Stimulated activated CD4-positive, alpha-beta T cell treated with anti-CD3 and anti-CD28 coated beads, Interleukin-12 subunit alpha, Interleukin-12 subunit beta, amount 100 ng/mL, for 48 hours (primary cell): ENCODE measurements at regions not wholly inside any gene's neighbourhood (a gene's known extent, or its start where the extent isn't known, plus 50 kb on each side); places are given as distances from the start of the nearest gene placed in this dataset.
"Not testable (repeated sequence)": the region's sequence is repeated elsewhere in the genome, so short reads cannot be mapped to it uniquely, and the experiment has no call there.

Experiments used
- DNase-seq, 3 donors: peaks; one replicate each; pipeline ENCODE4 v3.0.0-alpha.2; 2020; ENCODE audit warnings: low read depth in 2 of 3, low spot score in 1 of 3

DNA sequence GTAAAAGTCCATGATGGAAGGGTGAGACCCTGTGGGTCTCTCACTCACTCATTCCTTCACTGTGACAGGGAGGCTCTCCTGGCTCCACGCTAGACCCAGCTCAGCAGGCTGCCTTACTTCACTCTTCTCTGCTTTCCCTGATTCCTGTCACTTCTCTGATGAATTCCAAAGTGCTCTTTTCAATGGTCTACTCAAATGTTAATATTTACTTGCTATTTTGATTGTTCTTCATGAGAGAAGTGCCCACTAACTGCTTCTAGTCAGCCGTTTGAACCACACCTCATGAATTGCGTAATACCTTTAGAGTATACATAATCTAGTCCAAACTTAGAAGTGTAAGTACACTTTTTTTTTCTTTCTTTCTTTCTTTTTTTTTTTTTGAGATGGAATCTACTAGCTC is 1350.2 kb upstream of the RAG2 start:
- DNase-seq, result no peak

DNA sequence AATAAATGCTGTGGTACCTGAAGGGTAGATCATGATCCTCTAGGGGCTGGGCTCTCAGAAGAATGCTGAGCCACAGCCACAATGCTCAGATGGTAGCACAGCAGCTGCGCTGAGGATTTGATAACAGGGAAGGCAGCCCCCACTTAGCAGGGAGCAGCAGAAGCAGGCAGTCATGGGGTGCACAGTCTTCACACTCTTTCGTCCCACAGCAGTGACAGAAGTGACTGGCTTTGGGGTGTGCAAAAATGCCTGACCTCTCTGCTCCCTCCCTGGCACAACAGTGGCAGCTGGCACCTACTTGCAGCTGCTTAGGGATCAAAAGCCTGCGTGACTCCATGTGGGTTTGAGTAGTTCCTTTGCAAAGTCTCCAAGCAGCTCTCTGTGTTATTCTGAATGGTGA is 1349.8 kb upstream of the RAG2 start:
- no peak for DNase-seq

DNA sequence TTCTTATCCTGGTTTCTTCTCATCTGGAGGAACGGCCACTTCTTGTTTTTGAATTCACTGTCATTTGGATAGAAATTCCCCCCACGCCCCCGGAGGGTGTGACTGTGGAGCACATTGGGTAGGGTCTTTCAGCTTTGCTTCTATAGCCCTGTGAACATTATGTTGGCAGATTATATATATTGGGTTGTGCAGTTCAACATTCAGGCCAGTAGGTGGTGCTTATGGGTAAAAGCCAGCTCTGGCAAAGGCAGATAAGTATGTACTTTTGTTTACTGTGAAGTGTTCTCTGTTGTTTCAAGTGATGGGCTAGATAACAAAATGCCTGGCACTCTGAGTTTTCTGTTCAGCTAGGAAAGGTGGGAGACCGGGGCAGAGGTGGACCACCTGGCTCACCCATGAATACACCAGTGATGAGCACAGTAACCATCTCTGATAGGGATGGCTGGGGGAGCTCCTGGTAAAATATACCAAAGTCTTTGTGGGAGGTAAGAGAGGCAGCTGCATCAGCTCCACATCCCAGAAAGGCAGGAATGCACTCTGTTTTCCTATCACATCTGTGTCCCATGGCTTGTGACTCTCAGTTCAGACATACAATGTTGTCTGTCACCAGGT is 1348.2 kb upstream of the RAG2 start:
- DNase-seq, result peak in 1 of 3 donors; percentile 5

DNA sequence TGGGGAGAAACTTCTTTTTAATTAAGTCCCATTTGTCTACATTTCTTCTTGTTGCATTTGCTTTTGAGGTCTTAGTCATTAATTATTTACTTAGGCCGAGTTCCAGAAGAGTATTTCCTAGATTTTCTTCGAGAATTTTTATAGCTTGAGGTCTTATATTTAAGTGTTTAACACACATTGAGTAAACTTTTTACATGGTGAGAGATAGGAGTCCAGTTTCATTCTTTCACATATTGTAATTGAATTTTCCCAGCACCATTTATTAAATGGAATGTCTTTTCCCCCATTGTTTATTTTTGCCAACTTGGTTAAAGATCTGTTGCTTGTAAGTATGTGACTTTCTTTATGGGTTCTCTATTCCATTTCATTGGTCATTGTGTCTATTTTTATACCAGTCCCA is 1344.0 kb upstream of the RAG2 start:
- DNase-seq, result no peak

DNA sequence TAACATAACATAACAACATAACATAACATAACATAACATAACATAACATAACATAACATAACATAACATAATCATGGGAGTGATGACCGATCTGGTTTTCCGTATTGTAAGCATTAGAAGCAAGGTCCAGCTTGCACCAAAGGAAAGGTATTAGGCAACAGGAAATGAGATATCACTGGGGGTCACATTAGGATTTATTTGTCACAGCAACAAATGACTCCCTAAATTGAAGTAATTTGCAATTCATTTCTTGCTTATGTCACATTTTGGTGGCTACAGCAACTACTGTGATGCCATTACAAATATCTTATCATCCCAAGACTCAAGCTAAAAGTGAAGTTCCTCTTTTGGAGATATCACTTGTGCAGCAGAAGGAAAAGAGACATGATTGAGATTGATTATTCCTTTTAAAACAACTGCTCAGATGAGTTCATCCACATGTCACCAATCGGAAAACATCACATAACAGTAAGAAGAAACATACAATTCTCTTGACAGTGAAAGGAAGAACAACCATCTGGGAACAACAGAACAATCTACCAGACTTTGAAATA is 1331.1 kb upstream of the RAG2 start:
- DNase-seq, result no peak

DNA sequence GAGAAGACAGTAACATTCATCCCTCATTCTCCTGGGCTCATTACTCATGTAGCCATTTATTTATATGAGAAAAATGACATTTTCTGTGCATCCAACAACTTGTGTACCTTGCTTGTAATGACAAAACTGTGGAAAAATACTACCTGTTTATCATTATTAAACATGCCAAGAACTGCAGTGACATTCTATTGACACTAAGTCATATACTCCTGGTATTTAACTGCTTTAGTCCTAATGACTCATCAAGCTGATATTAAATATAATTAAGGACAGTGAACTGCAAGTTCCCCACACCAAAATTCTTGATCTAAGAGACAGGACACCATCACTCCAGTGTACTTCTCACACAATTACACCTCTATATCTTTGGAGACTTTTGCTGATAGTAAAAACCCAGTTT is 1328.7 kb upstream of the RAG2 start:
- DNase-seq, result no peak

DNA sequence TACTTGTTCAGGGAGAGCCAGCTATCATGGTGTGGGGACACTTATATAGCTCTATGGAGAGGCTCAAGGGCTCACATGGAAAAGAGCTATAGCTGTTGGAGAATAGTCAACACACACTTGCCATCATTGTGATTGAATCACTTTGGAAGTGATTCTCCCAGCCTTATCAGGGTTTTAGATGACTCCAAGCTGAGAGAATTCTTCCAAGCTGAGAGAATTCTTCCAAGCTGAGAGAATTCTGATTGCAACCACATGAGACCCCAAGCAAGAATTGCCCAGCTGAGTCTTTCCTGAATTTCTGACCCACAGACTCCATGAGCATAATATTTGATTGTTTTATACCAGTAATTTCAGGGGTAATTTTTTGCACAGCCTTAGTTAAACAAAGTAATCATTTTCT is 1318.3 kb upstream of the RAG2 start:
- no peak for DNase-seq

DNA sequence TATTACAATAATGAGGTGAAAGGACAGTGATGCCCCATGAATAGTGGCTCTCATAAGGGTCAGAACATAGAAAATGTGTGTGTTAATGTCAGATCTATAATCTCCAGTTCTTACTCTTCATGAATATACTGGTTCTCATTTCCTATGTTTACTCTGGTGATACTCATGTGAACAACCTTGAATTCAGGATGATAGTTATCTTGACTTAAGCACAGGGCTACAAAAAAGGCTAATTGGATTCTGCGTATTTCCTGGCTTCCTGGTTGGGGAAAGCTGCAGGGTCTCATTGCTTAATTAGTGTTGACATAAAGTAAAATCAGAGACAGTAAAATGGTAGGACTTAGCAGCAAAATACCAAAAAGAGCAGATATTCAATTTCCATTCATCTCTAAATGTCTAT is 1316.8 kb upstream of the RAG2 start:
- DNase-seq, result no peak

DNA sequence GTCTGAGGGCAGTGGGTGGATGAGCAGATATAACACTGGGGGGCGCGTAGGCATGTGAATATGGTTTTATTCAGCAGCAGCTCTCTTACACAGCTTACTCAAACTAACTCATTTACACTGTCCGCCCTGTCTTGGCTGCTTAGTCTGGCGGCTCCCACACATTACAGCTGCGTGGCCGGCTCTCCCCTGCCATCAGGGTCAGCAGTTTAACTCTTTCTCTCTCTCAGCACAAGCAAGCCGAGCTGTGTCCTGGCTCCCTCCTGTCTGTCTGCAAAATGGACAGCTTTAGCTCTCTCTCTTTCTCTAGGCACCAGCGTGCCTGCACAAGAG is 1310.1 kb upstream of the RAG2 start:
- DNase-seq, result no peak

DNA sequence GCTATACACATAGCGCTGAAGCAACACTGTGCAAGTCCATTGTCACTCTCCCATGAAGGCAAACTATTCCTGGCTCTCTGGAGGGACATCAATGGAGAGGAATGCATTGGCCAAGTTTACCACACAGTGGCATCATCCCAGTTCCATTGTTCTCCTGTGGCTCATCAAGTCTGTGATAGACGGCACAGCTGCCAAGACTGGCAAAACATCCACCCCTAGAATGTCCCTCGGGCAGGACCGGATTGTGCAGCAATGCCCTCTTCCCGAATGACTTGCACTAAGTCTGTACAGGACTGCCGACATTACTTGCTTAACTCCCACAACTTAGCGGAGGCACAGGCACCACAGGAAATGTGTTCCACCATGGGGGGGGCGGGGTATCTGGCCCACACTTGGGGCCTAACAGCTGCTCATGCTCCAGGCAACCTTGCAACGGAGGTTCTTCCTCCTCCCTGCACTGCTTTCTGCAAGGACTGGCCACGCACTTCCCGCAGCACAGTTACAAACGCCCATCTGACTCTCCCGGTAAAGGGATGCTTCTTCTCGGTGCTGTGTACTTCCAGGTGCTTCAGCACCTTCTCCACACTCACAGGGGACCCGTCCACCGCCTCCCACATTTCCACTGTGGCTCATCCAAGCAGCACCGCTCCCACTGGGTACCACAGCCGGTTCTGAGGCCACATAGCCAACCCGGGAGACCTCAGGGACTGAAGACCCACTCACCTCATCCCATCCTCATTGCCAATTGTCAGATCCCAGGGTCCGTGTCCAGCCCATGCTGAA is 1309.6 kb upstream of the RAG2 start:
- no peak for DNase-seq

DNA sequence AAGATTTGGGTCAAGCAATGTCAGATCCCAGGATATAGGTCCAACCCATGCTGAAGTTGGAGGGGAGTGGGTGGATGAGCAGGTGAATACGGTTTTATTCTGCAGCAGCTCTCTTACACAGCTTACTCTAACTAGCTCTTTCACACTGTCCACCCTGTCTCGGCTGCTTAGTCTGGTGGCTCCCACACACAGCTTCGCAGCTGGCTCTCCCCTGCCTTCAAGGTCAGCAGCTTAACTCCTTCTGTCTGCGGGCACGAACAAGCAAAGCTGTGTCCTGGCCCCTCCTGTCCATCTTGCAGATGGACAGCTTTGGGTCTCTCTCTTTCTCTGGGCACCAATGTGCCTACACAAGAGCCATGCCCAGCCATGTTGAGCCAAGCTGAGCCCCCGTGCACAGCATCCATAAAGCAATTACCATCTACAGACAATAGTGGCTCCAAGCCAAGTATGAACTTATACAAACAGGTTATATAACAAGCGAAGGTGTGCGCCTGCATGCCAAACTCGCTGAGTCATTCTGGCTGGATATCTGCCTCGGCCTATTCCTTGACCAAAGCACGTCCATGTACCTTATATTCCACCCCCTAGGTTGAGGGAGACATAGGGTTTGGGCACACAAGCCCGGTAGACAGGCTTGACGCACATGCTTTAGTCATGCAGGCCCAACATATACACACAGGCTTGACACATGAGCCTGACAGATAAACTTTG is 1307.8 kb upstream of the RAG2 start:
- no peak for DNase-seq

DNA sequence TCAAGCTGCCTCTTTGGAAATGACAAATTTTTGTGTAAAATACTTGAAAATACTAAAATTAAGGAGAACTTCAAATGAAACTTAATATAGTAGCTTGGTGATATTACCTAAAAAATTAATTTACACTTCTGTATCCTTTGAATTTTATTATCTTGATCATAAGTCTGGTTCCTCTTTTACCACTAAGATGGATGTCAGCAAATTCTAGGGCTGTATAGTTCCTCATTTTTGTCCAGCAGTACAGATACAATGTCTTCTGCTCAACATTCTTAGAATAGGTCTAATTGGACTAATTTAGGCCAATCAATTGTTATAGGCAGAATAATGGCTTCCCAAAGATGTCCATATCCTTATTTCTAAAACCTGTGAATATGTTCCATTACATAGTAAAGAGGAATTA is 1298.0 kb upstream of the RAG2 start:
- DNase-seq, result no peak

DNA sequence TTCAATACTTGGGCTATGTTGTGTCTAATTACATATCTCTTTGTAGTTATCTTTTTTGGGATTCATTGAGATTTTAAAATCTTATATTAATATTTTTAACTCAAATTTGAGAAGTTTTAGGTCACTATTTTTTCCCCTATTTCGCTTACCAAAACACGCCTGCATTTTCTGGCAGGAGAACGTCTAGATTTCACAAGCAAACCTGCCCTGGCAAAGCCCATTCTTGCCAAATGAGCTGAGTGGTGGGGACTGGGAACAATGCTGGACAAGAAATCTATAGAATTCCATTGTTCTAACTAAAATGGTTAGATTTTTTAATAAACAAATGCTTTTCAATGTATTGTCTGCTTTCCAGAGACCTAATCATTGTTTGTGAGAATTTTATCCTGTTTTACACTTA is 1283.7 kb upstream of the RAG2 start:
- no peak for DNase-seq

DNA sequence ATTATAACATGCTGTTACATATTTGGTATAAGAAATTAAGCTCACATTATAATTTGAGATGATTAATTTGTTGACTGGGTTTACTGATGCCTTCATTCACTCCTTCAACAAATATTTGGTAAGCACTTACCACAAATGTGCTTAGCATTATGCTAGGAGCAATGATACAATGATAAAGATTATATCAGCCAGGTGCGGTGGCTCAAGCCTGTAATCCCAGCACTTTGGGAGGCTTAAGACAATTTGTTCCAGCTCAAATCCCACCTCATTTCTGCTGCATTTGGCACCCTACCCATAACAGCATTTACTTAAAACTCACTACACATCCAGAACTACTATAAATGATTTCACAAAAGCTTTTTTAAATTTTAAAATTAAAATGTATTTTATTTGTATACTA is 1263.6 kb upstream of the RAG2 start:
- no peak for DNase-seq

DNA sequence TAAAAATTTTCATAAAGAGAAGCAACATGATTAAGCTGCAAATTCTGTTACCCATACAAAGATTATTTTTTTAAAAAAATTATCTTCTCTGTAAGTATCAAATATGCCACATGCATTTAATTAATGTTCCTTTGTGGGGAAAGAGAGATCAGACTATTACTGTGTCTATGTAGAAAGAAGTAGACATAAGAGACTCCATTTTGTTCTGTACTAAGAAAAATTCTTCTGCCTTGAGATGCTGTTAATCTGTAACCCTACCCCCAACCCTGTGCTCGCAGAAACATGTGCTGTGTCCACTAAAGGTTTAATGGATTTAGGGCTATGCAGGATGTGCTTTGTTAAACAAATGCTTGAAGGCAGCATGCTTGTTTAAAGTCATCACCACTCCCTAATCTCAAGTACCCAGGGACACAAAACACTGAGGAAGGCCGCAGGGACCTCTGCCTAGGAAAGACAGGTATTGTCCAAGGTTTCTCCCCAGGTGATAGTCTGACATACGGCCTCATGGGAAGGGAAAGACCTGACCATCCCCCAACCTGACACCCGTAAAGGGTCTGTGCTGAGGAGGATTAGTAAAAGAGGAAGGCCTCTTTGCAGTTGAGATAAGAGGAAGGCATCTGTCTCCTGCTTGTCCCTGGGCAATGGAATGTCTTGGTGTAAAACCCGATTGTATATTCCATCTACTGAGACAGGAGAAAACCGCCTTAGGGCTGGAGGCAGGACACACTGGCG is 1260.9 kb upstream of the RAG2 start:
- not testable (repeated sequence) for DNase-seq

DNA sequence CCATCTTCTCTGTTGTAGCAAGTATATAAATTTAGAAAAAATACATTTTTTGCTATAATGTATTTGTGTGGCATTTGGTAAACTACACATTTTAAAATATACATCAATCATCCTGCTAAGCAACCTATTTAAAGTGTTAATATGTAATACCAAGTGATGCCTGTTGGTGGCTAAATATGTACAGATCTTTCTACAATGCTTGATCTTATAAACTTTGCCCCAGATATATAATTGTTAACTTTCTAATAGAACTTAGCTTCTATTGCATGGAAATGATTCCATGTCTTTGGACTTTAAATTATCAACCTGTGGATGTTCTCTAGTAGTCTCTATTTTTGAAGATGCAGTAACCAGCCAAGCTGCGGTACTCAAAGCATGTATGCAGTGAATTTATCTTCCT is 1260.4 kb upstream of the RAG2 start:
- no peak for DNase-seq

DNA sequence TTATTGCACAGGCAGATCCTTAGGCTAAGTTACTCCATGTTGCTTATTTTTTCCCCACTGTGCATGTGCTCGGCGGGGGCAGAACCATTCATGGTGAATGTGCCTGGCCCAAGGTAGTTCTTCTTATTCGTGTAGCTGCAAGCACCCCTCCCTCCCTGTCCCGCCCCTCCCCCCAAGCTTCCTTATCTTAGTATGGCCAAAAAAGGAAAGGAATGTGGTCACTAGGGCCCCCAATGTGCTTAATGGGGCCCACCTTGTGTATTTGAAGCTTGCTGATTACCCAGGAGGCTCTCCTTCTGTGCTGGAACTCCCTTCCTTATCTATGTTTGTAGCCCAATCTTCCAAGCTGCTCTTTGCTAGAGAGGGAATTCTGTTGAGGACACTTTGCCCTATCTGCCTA is 1259.7 kb upstream of the RAG2 start:
- no peak for DNase-seq

DNA sequence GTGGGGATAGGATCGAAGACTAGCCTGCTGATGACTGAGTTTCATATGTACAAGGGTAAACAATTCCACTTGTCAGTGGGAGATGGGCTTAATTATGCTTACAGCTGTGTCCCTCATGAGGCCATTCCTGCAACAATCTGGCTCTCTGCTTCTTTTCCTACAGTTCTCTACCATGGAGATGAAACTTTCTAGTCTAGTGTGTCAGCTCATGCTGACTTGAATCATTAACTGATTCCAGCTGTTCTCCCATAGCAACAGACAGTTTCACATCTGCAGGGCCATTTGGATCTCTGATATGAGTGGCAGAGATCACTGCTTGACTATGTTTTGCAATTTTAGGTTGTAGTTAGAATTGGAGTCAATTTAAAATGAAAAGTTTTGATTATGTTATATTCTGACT is 1251.7 kb upstream of the RAG2 start:
- no peak for DNase-seq

DNA sequence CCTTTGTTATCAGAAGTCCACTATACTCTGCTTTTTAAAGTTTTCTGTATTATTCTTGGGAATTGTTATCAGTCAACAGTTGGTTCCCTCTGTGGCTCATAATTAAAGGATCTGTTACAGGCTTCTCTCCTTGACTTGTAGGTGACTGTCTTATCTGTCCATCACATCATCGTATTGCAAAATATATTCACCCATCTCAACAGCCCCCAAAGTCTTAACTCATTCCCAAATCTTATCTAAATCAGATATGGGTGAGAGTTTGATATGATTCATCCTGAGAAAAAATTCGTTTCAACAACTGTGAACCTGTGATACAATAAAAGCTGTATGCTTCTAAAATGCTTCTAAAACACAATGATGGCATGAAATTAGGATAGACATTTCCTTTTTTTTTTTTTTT is 1245.6 kb upstream of the RAG2 start:
- DNase-seq, result no peak

DNA sequence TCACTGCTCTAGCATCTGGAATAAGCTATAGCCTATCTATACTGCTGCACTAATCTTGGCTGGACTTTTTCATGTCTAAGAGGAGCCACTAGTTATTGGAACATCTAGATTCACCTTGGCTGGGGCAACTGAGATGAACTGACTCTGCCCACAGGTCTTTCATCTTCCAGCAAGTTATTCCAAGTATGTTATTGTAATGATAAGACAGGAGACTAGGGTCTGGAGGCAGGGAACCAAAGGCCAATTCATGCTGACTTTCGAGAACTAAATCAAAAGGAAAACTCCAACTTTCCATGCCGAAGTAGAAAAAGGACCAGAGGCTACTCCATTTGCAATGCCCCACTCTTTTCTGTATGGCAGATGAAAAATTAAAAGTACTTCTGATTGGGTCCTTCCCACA is 1243.0 kb upstream of the RAG2 start:
- no peak for DNase-seq

DNA sequence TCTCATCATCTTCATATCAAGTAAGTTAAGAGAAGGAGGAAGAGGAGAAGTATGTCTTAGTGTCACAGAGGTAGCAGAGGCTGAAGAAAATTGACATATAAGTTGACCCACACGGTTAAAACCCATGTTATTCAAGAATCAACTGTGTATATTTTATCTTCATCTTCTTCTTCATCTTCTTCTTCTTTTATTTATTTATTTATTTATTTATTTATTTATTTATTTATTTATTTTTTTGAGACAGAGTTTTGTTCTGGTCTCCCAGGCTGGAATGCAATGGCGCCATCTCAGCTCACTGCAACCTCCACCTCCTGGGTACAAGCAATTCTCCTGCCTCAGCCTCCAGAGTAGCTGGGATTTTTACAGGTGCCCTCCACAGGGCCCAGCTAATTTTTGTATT is 1242.3 kb upstream of the RAG2 start:
- DNase-seq, result not testable (repeated sequence)

DNA sequence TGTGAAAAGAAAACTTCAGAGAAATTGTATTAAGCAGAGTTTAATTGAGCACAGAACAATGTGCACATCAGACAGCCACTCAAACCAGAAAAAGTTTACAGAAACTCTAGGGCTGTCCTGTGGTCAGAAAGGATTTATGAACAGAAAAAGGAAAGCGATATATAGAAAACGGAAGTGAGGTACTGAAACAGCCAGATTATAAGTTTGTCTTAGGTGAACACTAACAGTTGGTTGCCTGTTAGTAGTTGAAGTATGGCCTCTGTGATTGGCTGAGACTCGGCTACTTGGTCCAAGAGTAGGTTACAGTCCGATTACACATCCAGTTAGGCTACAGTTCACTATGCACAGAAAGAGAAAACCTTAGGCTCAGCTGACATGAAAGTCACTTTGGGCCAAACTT is 1232.5 kb upstream of the RAG2 start:
- DNase-seq, result no peak
